HL-60 (cell line): ENCODE measurements at regions not wholly inside any gene's neighbourhood (a gene's known extent, or its start where the extent isn't known, plus 50 kb on each side); places are given as distances from the start of the nearest gene placed in this dataset.

Experiments used
- DNase-seq, 2 experiments: peaks; one replicate each; pipeline ENCODE4 v3.0.0-alpha.2; 2010 to 2020; ENCODE audit warnings: low read depth in 1 of 2, low spot score in 1 of 2
- H3K27ac ChIP-seq: fragments of 250-450 bp; sonication (Bioruptor Pico); replicated peaks from 2 replicates; pipeline ENCODE4 v1.5.1; 2020; ENCODE audit warnings: mild to moderate bottlenecking, moderate library complexity
- H3K27me3 ChIP-seq: fragments of 250-450 bp; sonication (Bioruptor Pico); 2 replicates; pipeline ENCODE4 v1.5.1; 2021; ENCODE audit warnings: mild to moderate bottlenecking, moderate library complexity; ENCODE audit not compliant: insufficient read depth, poor library complexity, severe bottlenecking
- H3K4me3 ChIP-seq: replicated peaks from 2 replicates; pipeline ENCODE4 v1.5.1; 2011; ENCODE audit warnings: mild to moderate bottlenecking, control low read depth, low read length; ENCODE audit not compliant: insufficient read depth
- CTCF ChIP-seq: IDR thresholded peaks from one replicate; pipeline ENCODE4 v1.5.1; 2011; ENCODE audit warnings: low read length, control low read depth, inconsistent platforms; ENCODE audit not compliant: insufficient read depth
- GABPA ChIP-seq: IDR thresholded peaks from 2 replicates; pipeline ENCODE4 v1.6.1; 2012; ENCODE audit warnings: low read depth
- POLR2AphosphoS5 ChIP-seq: IDR thresholded peaks from 2 replicates; pipeline ENCODE4 v1.6.1; 2012; ENCODE audit warnings: low read depth
- SPI1 ChIP-seq: IDR thresholded peaks from 2 replicates; pipeline ENCODE4 v1.6.1; 2012; ENCODE audit warnings: low read depth, mild to moderate bottlenecking, borderline replicate concordance
- TF ChIP-seq, protein P1 (sequence below): IDR thresholded peaks from 2 replicates; pipeline ENCODE4 v1.6.1; 2012; ENCODE audit warnings: low read depth; ENCODE audit not compliant: insufficient replicate concordance

GRCh38 chr18:41226186-41226585 is 728.8 kb upstream of the PIK3C3 start:
- DNase-seq = no peak
- TF ChIP-seq POLR2AphosphoS5 = no peak
- TF ChIP-seq CTCF = no peak
- TF ChIP-seq GABPA = no peak
- TF ChIP-seq SPI1 = no peak
- TF ChIP-seq, protein P1, sequence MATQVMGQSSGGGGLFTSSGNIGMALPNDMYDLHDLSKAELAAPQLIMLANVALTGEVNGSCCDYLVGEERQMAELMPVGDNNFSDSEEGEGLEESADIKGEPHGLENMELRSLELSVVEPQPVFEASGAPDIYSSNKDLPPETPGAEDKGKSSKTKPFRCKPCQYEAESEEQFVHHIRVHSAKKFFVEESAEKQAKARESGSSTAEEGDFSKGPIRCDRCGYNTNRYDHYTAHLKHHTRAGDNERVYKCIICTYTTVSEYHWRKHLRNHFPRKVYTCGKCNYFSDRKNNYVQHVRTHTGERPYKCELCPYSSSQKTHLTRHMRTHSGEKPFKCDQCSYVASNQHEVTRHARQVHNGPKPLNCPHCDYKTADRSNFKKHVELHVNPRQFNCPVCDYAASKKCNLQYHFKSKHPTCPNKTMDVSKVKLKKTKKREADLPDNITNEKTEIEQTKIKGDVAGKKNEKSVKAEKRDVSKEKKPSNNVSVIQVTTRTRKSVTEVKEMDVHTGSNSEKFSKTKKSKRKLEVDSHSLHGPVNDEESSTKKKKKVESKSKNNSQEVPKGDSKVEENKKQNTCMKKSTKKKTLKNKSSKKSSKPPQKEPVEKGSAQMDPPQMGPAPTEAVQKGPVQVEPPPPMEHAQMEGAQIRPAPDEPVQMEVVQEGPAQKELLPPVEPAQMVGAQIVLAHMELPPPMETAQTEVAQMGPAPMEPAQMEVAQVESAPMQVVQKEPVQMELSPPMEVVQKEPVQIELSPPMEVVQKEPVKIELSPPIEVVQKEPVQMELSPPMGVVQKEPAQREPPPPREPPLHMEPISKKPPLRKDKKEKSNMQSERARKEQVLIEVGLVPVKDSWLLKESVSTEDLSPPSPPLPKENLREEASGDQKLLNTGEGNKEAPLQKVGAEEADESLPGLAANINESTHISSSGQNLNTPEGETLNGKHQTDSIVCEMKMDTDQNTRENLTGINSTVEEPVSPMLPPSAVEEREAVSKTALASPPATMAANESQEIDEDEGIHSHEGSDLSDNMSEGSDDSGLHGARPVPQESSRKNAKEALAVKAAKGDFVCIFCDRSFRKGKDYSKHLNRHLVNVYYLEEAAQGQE = no peak

DNA sequence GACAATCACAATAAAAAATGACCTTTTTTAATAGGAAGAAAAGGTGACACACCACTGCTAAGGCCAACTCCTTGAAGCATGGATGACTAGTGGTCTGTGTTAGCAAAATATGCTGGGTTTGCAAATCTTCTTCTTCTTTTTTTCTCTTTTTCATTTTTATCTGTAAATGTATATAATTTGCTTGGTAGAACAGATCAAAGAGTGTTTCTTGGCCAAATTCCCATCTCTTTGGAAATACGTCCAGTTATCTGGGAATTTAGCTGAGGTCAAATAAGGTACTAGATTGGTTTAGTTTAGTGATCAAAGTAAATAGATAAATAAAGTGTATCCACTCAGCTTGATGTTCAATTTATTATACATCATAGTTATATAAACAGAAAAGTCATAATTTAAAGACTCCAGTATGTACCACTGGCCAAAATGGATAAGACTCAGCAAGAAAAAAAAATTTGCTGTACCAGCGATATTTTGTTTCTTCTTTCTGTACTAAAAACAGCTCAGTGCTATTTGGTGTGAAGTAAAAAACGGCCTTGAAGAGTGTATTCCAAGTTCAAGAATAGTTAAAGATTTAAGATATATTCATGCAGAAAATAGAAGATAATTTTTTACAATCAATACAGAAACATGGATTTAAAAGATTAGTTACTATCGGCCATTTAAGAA is 738.6 kb upstream of the PIK3C3 start:
- Histone ChIP-seq H3K4me3 (no peak overlapping the region), H3K27ac (no peak overlapping the region), H3K27me3 (no peaks in the 10 kb centered on the region)
- no peak for DNase-seq
- TF ChIP-seq POLR2AphosphoS5 = no peak
- no peak for TF ChIP-seq GABPA
- no peak for TF ChIP-seq SPI1
- TF ChIP-seq, protein P1 = no peak
- TF ChIP-seq CTCF = no peak

More at GRCh38 chr18:41226186-41226585, 728.8 kb upstream of the PIK3C3 start:
- Histone ChIP-seq H3K27me3 (no peaks in the 10 kb centered on the region), H3K27ac (no peak overlapping the region), H3K4me3 (no peak overlapping the region)

DNA sequence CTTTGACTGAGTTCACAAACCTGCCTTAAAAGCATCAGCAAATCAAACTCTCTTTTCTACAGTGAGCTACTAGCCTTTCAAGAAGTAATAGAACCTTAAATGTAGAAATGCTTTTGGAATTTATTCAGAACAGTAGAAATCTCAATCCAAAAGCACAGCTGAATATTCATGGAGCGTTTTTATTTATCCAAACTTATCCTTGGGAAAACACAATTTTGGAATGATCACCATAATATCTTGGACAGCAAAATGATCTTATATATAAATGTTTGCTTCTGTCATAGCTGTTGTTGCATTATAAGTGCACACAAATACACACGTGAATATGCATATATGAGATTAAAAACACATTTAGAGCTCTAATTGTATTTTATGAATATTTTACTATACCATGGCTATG is 747.3 kb upstream of the PIK3C3 start:
- H3K27ac ChIP-seq = no peak overlapping the region
- DNase-seq = no peak
- H3K27me3 ChIP-seq = no peaks in the 10 kb centered on the region
- TF ChIP-seq, protein P1 = no peak
- TF ChIP-seq POLR2AphosphoS5 = no peak
- no peak for TF ChIP-seq SPI1
- TF ChIP-seq GABPA = no peak
- TF ChIP-seq CTCF = no peak
- no peak overlapping the region for H3K4me3 ChIP-seq
